Fibroblast of the aortic adventitia (primary cell): ENCODE measurements at regions not wholly inside any gene's neighbourhood (a gene's known extent, or its start where the extent isn't known, plus 50 kb on each side); places are given as distances from the start of the nearest gene placed in this dataset.

Experiments
- DNase-seq: peaks from one replicate; pipeline ENCODE4 v3.0.0-alpha.2; 2010; ENCODE audit warnings: low read depth
- H3K4me3 ChIP-seq: 2 replicates; pipeline ENCODE4 v1.5.1; 2011; ENCODE audit warnings: low read depth, mild to moderate bottlenecking, control low read depth, low read length, moderate library complexity
- CTCF ChIP-seq: IDR thresholded peaks from 2 replicates; pipeline ENCODE4 v1.5.1; 2011; ENCODE audit warnings: mild to moderate bottlenecking, low read length, control low read depth, inconsistent platforms; ENCODE audit not compliant: insufficient read depth

- DNase-seq = no peak
- no peak overlapping the region for H3K4me3 ChIP-seq
- no peak for TF ChIP-seq CTCF
Observed at GRCh38 chr14:97250931-97251330, 453.7 kb downstream of the VRK1 start.

GRCh38 chr14:97251491-97252155, 454.4 kb downstream of the VRK1 start:
- no peak for DNase-seq

GRCh38 chr14:97253756-97254155, 456.6 kb downstream of the VRK1 start:
- TF ChIP-seq CTCF = no peak
- DNase-seq = no peak
- H3K4me3 ChIP-seq = no peak overlapping the region

More at GRCh38 chr14:97251491-97252155, 454.4 kb downstream of the VRK1 start:
- no peak for TF ChIP-seq CTCF
- H3K4me3 ChIP-seq = no peak overlapping the region

GRCh38 chr14:97262336-97262735, 465.2 kb downstream of the VRK1 start:
- no peak for TF ChIP-seq CTCF
- no peak overlapping the region for H3K4me3 ChIP-seq
- DNase-seq = no peak

GRCh38 chr14:97264516-97265230, 467.5 kb downstream of the VRK1 start:
- no peak for DNase-seq
- H3K4me3 ChIP-seq = no peak overlapping the region

GRCh38 chr14:97266653-97267052, 469.5 kb downstream of the VRK1 start:
- H3K4me3 ChIP-seq = no peak overlapping the region
- no peak for TF ChIP-seq CTCF
- no peak for DNase-seq

More at GRCh38 chr14:97264516-97265230, 467.5 kb downstream of the VRK1 start:
- TF ChIP-seq CTCF = no peak
